ENCODE measurements at regions not wholly inside any gene's neighbourhood (a gene's known extent, or its start where the extent isn't known, plus 50 kb on each side); places are given as distances from the start of the nearest gene placed in this dataset.

GRCh38 chr6:8170245-8170644 is 67.9 kb upstream of the EEF1E1 start:
- TF ChIP-seq, protein P1, sequence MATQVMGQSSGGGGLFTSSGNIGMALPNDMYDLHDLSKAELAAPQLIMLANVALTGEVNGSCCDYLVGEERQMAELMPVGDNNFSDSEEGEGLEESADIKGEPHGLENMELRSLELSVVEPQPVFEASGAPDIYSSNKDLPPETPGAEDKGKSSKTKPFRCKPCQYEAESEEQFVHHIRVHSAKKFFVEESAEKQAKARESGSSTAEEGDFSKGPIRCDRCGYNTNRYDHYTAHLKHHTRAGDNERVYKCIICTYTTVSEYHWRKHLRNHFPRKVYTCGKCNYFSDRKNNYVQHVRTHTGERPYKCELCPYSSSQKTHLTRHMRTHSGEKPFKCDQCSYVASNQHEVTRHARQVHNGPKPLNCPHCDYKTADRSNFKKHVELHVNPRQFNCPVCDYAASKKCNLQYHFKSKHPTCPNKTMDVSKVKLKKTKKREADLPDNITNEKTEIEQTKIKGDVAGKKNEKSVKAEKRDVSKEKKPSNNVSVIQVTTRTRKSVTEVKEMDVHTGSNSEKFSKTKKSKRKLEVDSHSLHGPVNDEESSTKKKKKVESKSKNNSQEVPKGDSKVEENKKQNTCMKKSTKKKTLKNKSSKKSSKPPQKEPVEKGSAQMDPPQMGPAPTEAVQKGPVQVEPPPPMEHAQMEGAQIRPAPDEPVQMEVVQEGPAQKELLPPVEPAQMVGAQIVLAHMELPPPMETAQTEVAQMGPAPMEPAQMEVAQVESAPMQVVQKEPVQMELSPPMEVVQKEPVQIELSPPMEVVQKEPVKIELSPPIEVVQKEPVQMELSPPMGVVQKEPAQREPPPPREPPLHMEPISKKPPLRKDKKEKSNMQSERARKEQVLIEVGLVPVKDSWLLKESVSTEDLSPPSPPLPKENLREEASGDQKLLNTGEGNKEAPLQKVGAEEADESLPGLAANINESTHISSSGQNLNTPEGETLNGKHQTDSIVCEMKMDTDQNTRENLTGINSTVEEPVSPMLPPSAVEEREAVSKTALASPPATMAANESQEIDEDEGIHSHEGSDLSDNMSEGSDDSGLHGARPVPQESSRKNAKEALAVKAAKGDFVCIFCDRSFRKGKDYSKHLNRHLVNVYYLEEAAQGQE (IDR thresholded peaks at IDR 0.05; ENCODE audit: insufficient read depth in 1 of 2, low read depth in 2 of 2, low read length in 2 of 2) = no peak
- TF ChIP-seq POLR2AphosphoS5 (IDR thresholded peaks at IDR 0.05; ENCODE audit: low read depth, low read length) = no peak
- TF ChIP-seq TAF1 (IDR thresholded peaks at IDR 0.05; ENCODE audit: borderline replicate concordance, insufficient read depth, low read length) = no peak
- no peak for TF ChIP-seq FOXP2 (optimal IDR thresholded peaks at IDR 0.05; ENCODE audit: borderline replicate concordance, extremely low read depth, extremely low read length, insufficient read depth)
- TF ChIP-seq SIN3A (IDR thresholded peaks at IDR 0.05; ENCODE audit: borderline replicate concordance, insufficient read depth, low read length) = no peak

GRCh38 chr6:8166156-8166555 is 63.8 kb upstream of the EEF1E1 start:
- TF ChIP-seq SIN3A (IDR thresholded peaks at IDR 0.05; ENCODE audit: borderline replicate concordance, insufficient read depth, low read length) (no peak), FOXP2 (optimal IDR thresholded peaks at IDR 0.05; ENCODE audit: borderline replicate concordance, extremely low read depth, extremely low read length, insufficient read depth) (no peak), POLR2AphosphoS5 (IDR thresholded peaks at IDR 0.05; ENCODE audit: low read depth, low read length) (no peak), TAF1 (IDR thresholded peaks at IDR 0.05; ENCODE audit: borderline replicate concordance, insufficient read depth, low read length) (no peak)
- TF ChIP-seq, protein P1 (IDR thresholded peaks at IDR 0.05; ENCODE audit: insufficient read depth in 1 of 2, low read depth in 2 of 2, low read length in 2 of 2) = no peak

- TF ChIP-seq, protein P1 (IDR thresholded peaks at IDR 0.05; ENCODE audit: insufficient read depth in 1 of 2, low read depth in 2 of 2, low read length in 2 of 2) = no peak
- no peak for TF ChIP-seq FOXP2 (optimal IDR thresholded peaks at IDR 0.05; ENCODE audit: borderline replicate concordance, extremely low read depth, extremely low read length, insufficient read depth)
- TF ChIP-seq SIN3A (IDR thresholded peaks at IDR 0.05; ENCODE audit: borderline replicate concordance, insufficient read depth, low read length) = no peak
- TF ChIP-seq TAF1 (IDR thresholded peaks at IDR 0.05; ENCODE audit: borderline replicate concordance, insufficient read depth, low read length) = no peak
- TF ChIP-seq POLR2AphosphoS5 (IDR thresholded peaks at IDR 0.05; ENCODE audit: low read depth, low read length) = no peak
Measured at GRCh38 chr6:8159966-8160365, 57.6 kb upstream of the EEF1E1 start.

DNA sequence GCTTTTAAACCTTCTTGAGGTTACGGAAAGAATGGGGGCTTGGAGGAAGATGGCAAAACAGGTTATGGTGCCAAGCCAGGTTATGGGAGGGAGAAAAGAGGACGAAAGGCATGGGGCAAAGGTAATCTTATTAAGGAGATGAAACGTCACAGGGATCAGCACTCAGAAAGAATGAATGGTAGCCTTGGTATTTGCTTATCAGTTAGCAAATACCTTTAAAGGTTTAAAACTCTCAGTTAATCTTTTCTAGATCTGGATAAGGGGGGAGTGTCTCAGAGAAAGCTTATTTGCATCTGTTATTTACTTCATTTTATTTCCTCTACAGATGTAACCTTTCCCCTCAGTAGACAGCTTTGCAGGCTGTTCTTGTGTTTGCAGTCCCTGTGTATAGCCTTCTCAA is 55.5 kb upstream of the EEF1E1 start:
- TF ChIP-seq SIN3A (IDR thresholded peaks at IDR 0.05; ENCODE audit: borderline replicate concordance, insufficient read depth, low read length) = no peak
- TF ChIP-seq, protein P1 (IDR thresholded peaks at IDR 0.05; ENCODE audit: insufficient read depth in 1 of 2, low read depth in 2 of 2, low read length in 2 of 2) = no peak

- no peak for TF ChIP-seq TAF1 (IDR thresholded peaks at IDR 0.05; ENCODE audit: borderline replicate concordance, insufficient read depth, low read length)
Measured at GRCh38 chr6:8155259-8156012, 53.1 kb upstream of the EEF1E1 start.

Data from PFSK-1 (cell line).